ENCODE measurements at regions not wholly inside any gene's neighbourhood (a gene's known extent, or its start where the extent isn't known, plus 50 kb on each side); places are given as distances from the start of the nearest gene placed in this dataset.

- in situ Hi-C loops (cut with HindIII; ENCODE audit: low sequenced_read_pairs), result no loop called here
- no peak for TF ChIP-seq CTCF (IDR thresholded peaks at IDR 0.05; ENCODE audit: low read depth, low read length)
- H3K4me3 ChIP-seq (ENCODE audit: low read depth, low read length), result no peak overlapping the region
- DNase-seq (ENCODE audit: low read depth, low spot score), result no peak
These were observed 339.2 kb downstream of the TENT5A start for GRCh38 chr6:81413306-81413705.

- TF ChIP-seq CTCF (IDR thresholded peaks at IDR 0.05; ENCODE audit: low read depth, low read length), result no peak
- no peak overlapping the region for H3K4me3 ChIP-seq (ENCODE audit: low read depth, low read length)
- peak; percentile 73 for DNase-seq (ENCODE audit: low read depth, low spot score)
- in situ Hi-C loops (cut with HindIII; ENCODE audit: low sequenced_read_pairs), result no loop called here
These were observed 350.4 kb downstream of the TENT5A start for GRCh38 chr6:81401970-81402690.

- in situ Hi-C loops (cut with HindIII; ENCODE audit: low sequenced_read_pairs), result no loop called here
These were observed 355.6 kb downstream of the TENT5A start for GRCh38 chr6:81396916-81397315.

DNA sequence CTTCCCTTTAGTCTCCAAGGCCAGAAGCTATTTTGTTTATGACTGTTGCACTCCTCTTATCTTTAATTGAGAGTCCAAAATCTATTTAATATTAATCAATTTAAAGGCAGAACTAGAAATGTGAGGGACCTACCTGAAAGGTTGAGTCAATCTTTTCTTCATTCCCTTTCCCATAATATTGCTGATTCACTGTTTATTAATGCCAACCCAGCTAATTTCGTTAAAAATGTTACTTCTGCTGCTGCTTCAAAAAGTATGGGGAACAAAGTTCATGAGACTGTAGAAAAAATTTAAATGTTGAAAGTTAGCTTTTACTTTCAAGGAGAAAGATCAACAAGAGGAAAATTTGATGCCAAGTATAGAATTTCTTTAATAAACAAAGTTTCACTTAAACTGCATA is 365.3 kb downstream of the TENT5A start:
- no peak overlapping the region for H3K4me3 ChIP-seq (ENCODE audit: low read depth, low read length)
- in situ Hi-C loops (cut with HindIII; ENCODE audit: low sequenced_read_pairs), result no loop called here
- TF ChIP-seq CTCF (IDR thresholded peaks at IDR 0.05; ENCODE audit: low read depth, low read length), result no peak
- no peak for DNase-seq (ENCODE audit: low read depth, low spot score)

More at GRCh38 chr6:81396916-81397315, 355.6 kb downstream of the TENT5A start:
- no peak for DNase-seq (ENCODE audit: low read depth, low spot score)
- no peak for TF ChIP-seq CTCF (IDR thresholded peaks at IDR 0.05; ENCODE audit: low read depth, low read length)
- no peak overlapping the region for H3K4me3 ChIP-seq (ENCODE audit: low read depth, low read length)

DNA sequence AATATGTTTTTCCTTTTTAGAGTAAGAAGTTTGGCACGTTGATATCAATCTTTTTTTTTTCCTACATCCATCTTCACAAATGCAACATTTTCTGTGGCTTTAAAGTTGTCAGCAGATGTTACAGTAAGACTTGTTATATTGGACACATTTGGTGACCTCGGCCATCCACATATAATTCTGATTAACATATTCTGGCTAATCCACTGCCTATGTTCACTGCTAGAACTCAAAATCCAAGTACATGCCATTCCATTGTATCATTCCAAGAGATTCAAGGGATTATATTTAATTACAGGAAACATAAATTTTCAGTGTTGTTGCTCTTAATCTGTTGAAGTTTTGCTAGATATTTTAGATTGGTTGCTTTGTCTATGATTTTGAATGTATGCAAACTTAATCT is 367.6 kb downstream of the TENT5A start:
- TF ChIP-seq CTCF (IDR thresholded peaks at IDR 0.05; ENCODE audit: low read depth, low read length), result no peak
- H3K4me3 ChIP-seq (ENCODE audit: low read depth, low read length), result no peak overlapping the region
- no peak for DNase-seq (ENCODE audit: low read depth, low spot score)
- in situ Hi-C loops (cut with HindIII; ENCODE audit: low sequenced_read_pairs), result no loop called here

- no peak for DNase-seq (ENCODE audit: low read depth, low spot score)
- TF ChIP-seq CTCF (IDR thresholded peaks at IDR 0.05; ENCODE audit: low read depth, low read length), result no peak
- H3K4me3 ChIP-seq (ENCODE audit: low read depth, low read length), result no peak overlapping the region
- in situ Hi-C loops (cut with HindIII; ENCODE audit: low sequenced_read_pairs), result no loop called here
These were observed 369.0 kb downstream of the TENT5A start for GRCh38 chr6:81383472-81383871.
